Retinal pigment epithelial cell (primary cell): ENCODE measurements at regions not wholly inside any gene's neighbourhood (a gene's known extent, or its start where the extent isn't known, plus 50 kb on each side); places are given as distances from the start of the nearest gene placed in this dataset.
"Not testable (repeated sequence)": the region's sequence is repeated elsewhere in the genome, so short reads cannot be mapped to it uniquely, and the experiment has no call there.

Experiments used
- DNase-seq: peaks from one replicate; pipeline ENCODE4 v3.0.0-alpha.2; 2010; ENCODE audit warnings: low read depth
- H3K4me3 ChIP-seq: 2 replicates; pipeline ENCODE4 v1.5.1; 2011; ENCODE audit warnings: mild to moderate bottlenecking, low read length, control low read depth, moderate library complexity
- TF ChIP-seq, protein P1 (sequence below): conservative IDR thresholded peaks from 2 replicates; pipeline ENCODE4 v1.5.1; 2011; ENCODE audit warnings: low read depth, low read length, control low read depth, inconsistent platforms

DNA sequence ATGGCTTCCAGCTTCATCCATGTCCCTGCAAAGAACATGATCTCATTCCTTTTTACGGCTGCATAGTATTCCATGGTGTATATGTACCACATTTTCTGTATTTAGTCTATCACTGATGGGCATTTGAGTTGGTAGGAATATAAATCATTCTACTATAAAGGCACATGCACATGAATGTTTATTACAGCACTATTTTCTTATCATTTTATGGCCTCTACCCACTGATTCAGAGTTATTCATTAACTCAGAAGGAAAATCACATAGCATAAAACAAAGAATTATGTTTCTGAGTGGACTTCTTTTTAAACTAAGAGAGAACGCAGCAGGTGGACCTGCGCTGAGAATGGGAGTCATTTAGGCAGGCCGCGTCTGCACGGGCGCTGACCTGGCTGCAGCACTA is 619.6 kb downstream of the FBXO15 start:
- no peak overlapping the region for H3K4me3 ChIP-seq
- TF ChIP-seq, protein P1, sequence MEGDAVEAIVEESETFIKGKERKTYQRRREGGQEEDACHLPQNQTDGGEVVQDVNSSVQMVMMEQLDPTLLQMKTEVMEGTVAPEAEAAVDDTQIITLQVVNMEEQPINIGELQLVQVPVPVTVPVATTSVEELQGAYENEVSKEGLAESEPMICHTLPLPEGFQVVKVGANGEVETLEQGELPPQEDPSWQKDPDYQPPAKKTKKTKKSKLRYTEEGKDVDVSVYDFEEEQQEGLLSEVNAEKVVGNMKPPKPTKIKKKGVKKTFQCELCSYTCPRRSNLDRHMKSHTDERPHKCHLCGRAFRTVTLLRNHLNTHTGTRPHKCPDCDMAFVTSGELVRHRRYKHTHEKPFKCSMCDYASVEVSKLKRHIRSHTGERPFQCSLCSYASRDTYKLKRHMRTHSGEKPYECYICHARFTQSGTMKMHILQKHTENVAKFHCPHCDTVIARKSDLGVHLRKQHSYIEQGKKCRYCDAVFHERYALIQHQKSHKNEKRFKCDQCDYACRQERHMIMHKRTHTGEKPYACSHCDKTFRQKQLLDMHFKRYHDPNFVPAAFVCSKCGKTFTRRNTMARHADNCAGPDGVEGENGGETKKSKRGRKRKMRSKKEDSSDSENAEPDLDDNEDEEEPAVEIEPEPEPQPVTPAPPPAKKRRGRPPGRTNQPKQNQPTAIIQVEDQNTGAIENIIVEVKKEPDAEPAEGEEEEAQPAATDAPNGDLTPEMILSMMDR = no peak
- no peak for DNase-seq

DNA sequence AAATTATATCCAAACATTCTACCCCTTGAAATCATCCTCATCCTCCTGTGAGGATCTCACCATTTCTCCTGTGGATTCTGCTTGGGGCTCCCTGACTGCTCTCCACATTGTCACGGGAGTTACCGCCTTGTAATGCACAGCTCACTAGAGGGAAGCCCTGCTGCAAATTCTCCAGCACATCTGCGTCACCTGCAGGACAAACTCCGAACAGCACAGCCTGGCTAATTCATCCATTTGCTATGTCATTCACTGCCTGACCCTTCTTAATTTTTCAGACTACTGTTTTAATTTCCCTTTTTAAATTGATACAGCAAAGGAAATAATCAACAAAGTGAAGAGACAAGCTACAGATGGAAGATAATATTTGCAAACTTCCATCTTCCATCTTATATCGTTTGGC is 627.4 kb downstream of the FBXO15 start:
- TF ChIP-seq, protein P1 = peak; percentile 23
- no peak overlapping the region for H3K4me3 ChIP-seq

DNA sequence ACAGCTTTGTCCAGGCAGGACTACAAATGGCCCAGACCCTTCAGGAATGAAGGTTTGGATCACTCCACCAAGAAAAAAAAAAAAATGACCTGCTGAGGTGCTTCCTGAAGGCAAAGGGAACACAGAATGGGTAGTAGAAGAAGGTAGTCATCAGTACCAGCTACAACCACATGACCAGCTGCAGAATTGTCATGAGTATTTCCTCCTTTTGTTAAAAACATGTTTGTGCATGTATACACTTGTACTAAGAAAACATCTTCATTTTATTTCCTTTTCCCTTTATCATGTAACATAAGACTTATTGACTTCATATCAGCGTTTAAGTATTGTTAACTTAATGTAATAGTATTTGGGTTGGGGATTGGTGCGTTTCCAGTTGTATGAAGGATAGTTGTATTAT is 631.6 kb downstream of the FBXO15 start:
- not testable (repeated sequence) for H3K4me3 ChIP-seq, DNase-seq

More for the DNA sequence above, 627.4 kb downstream of the FBXO15 start:
- DNase-seq = no peak

DNA sequence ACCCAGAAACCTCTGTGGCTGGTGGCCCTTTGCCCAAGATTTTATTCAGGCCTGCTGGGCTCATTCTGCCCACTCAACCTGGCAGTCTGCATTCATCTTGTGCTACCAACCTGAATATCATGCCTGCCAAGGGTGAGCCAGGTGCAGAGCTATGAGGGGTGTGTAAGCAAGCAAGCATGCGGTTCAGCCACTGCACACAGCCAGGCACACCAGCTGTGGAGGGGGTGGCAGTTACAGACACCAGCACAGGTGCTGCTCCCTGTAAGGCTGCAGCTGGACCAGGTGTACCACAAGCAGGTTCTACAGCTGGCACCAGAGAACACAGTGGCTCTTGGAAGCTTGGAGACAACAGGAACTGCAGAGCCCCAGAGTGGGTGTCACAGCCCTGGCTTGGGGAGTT is 633.2 kb downstream of the FBXO15 start:
- TF ChIP-seq, protein P1 = no peak
- DNase-seq = no peak

DNA sequence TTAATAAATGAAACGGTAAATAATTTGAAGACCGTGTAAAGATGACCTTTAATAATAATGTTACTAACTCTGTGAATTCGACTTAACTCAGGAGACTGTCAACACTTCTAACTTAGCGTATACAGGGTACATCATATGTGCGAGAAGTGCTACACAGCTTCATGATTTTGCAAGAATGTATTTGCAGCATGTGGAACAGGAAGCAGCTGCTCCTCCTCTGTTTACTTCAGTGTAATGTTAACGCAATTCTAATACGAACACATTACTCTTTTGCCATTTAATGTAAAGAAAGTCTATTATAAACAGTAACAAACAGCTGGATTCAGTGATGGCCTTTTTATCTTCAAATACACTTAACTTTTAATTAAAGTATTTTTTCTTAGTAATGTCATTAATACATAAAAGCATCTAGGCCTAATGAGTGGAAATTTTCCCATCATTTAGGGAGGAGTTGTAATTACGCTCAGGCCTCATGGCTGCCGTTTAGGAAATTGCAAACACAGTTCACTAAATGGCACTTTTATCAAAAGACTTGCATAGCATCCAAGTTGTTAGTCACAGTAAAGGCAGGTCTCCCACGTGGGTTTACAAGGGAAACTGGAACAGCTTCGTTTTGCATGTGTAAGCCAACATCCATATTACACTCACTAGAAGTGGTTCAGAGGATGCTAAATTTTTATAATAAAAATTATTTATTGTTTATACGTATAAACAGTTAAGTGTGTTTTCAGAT is 635.7 kb downstream of the FBXO15 start:
- no peak overlapping the region for H3K4me3 ChIP-seq
- TF ChIP-seq, protein P1 = no peak
- DNase-seq = no peak

More for the DNA sequence above, 633.2 kb downstream of the FBXO15 start:
- no peak overlapping the region for H3K4me3 ChIP-seq

DNA sequence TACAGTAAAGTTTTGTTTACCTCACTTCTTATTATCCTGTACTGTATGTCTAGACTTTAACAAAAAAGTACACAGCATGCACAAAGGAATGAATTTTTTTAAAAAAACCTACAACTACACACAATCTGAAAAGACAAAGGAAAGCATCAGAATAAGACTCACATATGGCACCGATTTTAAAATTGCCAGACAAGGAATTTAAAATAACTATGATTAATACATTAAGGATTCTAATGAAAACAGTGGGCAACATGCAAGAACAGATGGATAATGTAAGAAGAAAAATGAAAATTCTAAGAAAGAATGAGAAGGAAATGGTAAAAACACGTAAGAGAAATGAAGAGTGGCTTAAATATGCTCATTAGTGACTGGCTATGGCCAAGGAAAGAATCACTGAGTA is 638.2 kb downstream of the FBXO15 start:
- DNase-seq = no peak
- TF ChIP-seq, protein P1 = no peak
- no peak overlapping the region for H3K4me3 ChIP-seq

DNA sequence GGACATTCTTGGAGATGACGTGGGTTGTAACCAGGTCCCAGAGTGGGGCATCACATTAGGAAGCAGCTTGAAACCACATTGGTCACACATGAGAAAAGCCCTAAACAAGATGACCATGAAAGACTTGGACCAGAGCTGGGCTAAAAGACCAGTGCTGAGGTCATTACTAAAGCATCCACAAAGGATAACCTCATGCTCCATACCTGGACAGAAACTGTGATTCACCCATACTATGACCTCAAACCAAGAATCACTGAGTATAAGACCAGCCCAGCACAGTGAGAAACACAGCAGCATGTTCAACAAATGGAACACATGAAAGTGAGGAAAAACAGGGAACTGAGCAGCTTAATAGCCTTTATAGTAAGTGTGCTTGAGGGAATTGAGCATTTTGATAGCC is 635.5 kb upstream of the NETO1 start:
- no peak for DNase-seq
- TF ChIP-seq, protein P1 = no peak

More for the DNA sequence above, 635.5 kb upstream of the NETO1 start:
- H3K4me3 ChIP-seq = no peak overlapping the region
